ENCODE measurements at regions not wholly inside any gene's neighbourhood (a gene's known extent, or its start where the extent isn't known, plus 50 kb on each side); places are given as distances from the start of the nearest gene placed in this dataset.

DNA sequence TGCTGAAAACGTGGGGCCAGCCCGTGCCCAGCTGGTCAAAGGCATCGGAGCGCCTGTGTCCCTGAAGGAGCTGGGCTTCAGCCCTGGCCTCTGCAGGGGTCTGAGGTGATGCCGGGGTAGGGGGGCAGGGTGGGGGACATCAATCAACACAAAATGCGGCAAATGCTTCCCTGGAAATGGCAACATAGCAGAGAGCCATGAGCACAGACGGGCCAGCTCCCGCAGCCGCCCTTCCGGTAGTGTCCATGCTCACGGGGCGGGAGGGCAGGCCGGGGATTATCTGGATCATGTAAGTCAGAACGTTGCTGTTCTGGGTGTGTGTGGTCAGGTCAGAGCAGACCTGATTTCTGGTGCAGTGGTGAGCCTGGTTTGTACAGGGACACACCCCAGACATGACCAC is 56.5 kb upstream of the TWIST2 start:
- TF ChIP-seq, protein P1, sequence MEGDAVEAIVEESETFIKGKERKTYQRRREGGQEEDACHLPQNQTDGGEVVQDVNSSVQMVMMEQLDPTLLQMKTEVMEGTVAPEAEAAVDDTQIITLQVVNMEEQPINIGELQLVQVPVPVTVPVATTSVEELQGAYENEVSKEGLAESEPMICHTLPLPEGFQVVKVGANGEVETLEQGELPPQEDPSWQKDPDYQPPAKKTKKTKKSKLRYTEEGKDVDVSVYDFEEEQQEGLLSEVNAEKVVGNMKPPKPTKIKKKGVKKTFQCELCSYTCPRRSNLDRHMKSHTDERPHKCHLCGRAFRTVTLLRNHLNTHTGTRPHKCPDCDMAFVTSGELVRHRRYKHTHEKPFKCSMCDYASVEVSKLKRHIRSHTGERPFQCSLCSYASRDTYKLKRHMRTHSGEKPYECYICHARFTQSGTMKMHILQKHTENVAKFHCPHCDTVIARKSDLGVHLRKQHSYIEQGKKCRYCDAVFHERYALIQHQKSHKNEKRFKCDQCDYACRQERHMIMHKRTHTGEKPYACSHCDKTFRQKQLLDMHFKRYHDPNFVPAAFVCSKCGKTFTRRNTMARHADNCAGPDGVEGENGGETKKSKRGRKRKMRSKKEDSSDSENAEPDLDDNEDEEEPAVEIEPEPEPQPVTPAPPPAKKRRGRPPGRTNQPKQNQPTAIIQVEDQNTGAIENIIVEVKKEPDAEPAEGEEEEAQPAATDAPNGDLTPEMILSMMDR (IDR thresholded peaks at IDR 0.05), result no peak
- no peak for TF ChIP-seq POLR2A (IDR thresholded peaks at IDR 0.05)
